ENCODE measurements at regions not wholly inside any gene's neighbourhood (a gene's known extent, or its start where the extent isn't known, plus 50 kb on each side); places are given as distances from the start of the nearest gene placed in this dataset.

GRCh38 chr11:114880442-114880841, 202.1 kb downstream of the NXPE2 start:
- no peak for DNase-seq

- DNase-seq, result no peak
Measured at GRCh38 chr11:114883472-114883871, 205.1 kb downstream of the NXPE2 start.

- DNase-seq, result no peak
Measured at GRCh38 chr11:114886644-114887265, 208.4 kb downstream of the NXPE2 start.

GRCh38 chr11:114889594-114890011, 211.3 kb downstream of the NXPE2 start:
- DNase-seq, result no peak

GRCh38 chr11:114890038-114890437, 211.7 kb downstream of the NXPE2 start:
- DNase-seq, result no peak

- DNase-seq, result no peak
Measured at GRCh38 chr11:114891911-114892310, 213.6 kb downstream of the NXPE2 start.

GRCh38 chr11:114892381-114893197, 214.3 kb downstream of the NXPE2 start:
- DNase-seq, result no peak

GRCh38 chr11:114893329-114893728, 215.0 kb downstream of the NXPE2 start:
- DNase-seq, result no peak

GRCh38 chr11:114896594-114896993, 218.3 kb downstream of the NXPE2 start:
- no peak for DNase-seq

GRCh38 chr11:114909866-114910265, 231.5 kb downstream of the NXPE2 start:
- DNase-seq, result no peak

GRCh38 chr11:114912826-114913225, 234.5 kb downstream of the NXPE2 start:
- no peak for DNase-seq

GRCh38 chr11:114914231-114915005, 236.1 kb downstream of the NXPE2 start:
- DNase-seq, result no peak

- no peak for DNase-seq
Measured at GRCh38 chr11:114915871-114916805, 237.8 kb downstream of the NXPE2 start.

GRCh38 chr11:114918286-114918685, 240.0 kb downstream of the NXPE2 start:
- no peak for DNase-seq

- no peak for DNase-seq
Measured at GRCh38 chr11:114921697-114922096, 243.4 kb downstream of the NXPE2 start.

GRCh38 chr11:114924042-114924441, 245.7 kb downstream of the NXPE2 start:
- DNase-seq, result no peak

GRCh38 chr11:114925591-114925990, 247.3 kb downstream of the NXPE2 start:
- DNase-seq, result no peak

GRCh38 chr11:114928260-114928870, 250.0 kb downstream of the NXPE2 start:
- DNase-seq, result no peak

- DNase-seq, result no peak
Measured at GRCh38 chr11:114929351-114930000, 251.1 kb downstream of the NXPE2 start.

- DNase-seq, result no peak
Measured at GRCh38 chr11:114938799-114939198, 260.5 kb downstream of the NXPE2 start.

- DNase-seq, result no peak
Measured at GRCh38 chr11:114942207-114942606, 263.9 kb downstream of the NXPE2 start.

Data from stimulated activated CD4-positive, alpha-beta T cell treated with anti-CD3 and anti-CD28 coated beads, Interleukin-12 subunit alpha, Interleukin-12 subunit beta, amount 100 ng/mL, for 4 hours (primary cell).